NCI-H460 (cell line): ENCODE measurements at regions not wholly inside any gene's neighbourhood (a gene's known extent, or its start where the extent isn't known, plus 50 kb on each side); places are given as distances from the start of the nearest gene placed in this dataset.

Experiments used
- DNase-seq: peaks from one replicate; pipeline ENCODE4 v3.0.0-alpha.2; 2016; ENCODE audit warnings: low read depth; ENCODE audit errors: extremely low read depth

DNA sequence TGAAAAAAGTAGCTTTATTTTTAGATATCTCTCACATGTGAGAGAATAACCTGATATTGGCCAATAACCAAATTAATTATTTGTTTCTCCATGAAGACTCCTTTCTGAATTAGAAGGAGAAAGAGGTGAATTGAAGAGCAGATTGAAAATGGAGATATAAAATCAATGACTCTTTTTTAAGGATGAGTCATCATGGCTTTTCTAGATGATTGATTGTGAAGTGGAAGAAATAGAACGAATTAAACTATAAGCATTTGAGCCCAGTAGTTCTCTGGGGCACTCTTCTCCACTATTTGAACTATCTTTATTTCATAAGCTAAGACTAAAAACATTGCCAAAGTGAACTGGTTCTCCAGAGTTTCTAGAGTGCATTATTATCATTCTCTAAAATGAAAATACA is 137.2 kb upstream of the EDNRA start:
- no peak for DNase-seq

- no peak for DNase-seq
These were observed 135.2 kb upstream of the EDNRA start for GRCh38 chr4:147345662-147346061.

- no peak for DNase-seq
These were observed 133.7 kb upstream of the EDNRA start for GRCh38 chr4:147347217-147347616.

GRCh38 chr4:147349193-147349592 is 131.7 kb upstream of the EDNRA start:
- DNase-seq, result no peak

DNA sequence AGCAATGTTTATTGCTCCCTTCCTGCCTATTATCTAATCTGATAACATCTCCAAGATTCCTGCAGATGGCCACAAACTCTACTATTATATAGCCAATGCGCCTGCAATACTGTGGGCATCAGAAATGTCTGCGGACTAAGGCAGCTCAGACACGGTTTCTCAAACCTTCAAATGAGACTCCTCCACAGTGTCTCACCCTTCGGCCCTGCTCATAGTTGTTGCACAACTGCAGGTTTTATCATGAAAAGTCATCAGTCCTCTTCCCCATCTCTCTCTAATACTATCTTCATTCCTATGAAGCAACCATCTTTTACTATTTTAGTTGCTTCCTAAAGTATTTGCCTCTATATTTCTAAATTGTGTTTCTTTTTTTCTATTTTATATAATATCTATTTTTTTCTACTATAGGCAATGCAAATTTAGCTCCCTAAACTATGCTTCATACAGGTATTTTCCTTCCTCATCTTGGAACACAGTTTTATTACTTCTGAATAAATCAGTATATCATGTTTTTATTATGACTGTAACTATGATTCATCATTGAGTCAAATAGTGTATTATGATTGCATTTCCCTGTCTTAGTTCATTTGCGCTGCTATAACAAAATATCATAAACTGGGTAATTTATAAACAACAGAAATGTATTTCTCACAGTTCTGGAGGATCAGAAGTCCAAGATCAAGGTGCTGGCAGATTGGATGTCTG is 129.7 kb upstream of the EDNRA start:
- DNase-seq, result no peak

- no peak for DNase-seq
These were observed 126.7 kb upstream of the EDNRA start for GRCh38 chr4:147354237-147354636.

DNA sequence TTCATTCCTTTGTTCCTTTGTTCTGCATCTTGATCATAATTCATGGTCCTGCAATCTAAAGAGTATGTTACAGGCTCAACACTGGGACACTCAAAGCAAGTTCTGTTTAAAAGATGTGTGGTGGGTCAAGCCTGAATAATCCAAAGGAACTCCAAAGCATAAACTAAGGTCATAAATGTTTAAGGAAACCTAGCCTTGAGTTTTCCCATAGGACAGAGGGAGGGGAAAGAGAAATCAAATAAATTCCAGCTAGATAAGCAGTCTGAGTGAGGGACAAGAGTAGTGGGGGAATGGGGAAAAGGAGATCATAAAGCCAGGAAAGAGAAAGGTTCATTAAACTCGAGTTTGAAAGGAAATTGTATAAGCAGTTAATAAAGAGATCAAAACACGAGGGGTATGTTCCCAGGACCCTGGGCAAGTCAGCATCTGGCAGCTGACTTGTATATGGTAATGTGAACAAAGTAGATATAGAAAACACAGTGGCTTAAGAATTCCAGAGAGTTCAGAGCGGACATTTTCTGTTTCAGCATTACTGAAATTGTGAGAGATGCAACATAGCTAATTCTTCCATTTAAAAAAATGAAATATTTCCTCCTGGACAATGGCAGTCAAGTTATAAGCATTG is 125.8 kb upstream of the EDNRA start:
- DNase-seq, result no peak

- DNase-seq, result peak; percentile 1
These were observed 125.0 kb upstream of the EDNRA start for GRCh38 chr4:147355847-147356246.

GRCh38 chr4:147360301-147360700 is 120.6 kb upstream of the EDNRA start:
- DNase-seq, result no peak

GRCh38 chr4:147361726-147362125 is 119.2 kb upstream of the EDNRA start:
- DNase-seq, result no peak

- no peak for DNase-seq
These were observed 118.0 kb upstream of the EDNRA start for GRCh38 chr4:147362938-147363337.

- no peak for DNase-seq
These were observed 117.4 kb upstream of the EDNRA start for GRCh38 chr4:147363514-147363913.

DNA sequence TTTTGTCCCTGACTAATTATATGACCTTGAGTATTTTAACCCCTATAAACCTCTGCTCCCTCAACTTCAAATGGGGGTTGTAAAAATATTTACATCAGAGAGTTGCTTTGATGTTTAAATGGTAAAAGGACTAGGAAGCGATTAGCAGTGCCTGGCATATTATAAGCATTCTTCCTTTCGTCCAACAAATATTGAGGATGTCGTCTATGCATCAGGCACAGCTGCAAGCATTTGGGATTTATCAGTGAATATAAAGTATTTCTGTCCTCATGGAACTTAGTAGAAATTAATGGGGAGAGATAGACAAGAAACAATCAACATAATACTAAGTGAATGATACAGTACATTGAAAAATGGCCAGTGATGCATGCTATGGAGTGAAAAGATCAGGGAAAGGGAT is 115.5 kb upstream of the EDNRA start:
- DNase-seq, result no peak

- DNase-seq, result no peak
These were observed 114.7 kb upstream of the EDNRA start for GRCh38 chr4:147366164-147366563.

DNA sequence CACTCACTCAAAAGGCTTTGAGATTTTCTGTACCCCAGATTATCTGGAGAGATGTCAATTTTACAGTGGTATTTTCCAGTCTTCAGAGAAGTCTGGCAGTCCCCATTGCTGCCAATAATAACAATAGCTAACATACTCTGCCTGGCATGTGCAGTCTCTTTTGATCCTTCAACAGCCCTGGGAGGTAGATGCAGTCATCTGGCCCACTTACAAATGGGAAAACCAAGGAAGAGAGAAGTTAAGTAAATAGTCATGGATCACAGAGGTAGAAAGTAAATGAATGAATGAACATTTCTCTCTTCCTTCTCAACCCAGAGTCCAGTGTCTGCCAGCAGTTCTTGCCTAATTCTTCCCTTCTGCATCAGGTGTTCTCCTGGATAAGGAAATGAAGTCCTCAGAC is 113.0 kb upstream of the EDNRA start:
- DNase-seq, result no peak

DNA sequence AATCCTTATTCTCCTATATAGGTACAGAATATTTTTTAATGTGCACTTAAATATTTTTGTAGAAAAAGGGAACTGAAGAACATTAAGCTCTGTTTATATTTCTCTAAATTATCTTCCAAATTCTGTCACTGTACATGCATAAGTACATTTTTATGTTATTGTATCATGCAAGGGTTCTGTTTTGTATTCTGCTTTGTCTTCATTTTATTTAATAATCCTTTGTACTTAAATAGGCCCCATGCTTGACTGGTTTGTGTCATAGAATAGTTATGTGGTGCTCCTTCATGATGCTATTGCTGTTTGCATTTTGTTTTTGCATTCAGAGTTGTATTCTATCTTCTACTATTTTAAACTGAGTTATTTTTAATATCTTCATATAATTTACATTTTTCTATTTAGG is 111.9 kb upstream of the EDNRA start:
- DNase-seq, result no peak

- DNase-seq, result no peak
These were observed 110.4 kb upstream of the EDNRA start for GRCh38 chr4:147370473-147370872.

DNA sequence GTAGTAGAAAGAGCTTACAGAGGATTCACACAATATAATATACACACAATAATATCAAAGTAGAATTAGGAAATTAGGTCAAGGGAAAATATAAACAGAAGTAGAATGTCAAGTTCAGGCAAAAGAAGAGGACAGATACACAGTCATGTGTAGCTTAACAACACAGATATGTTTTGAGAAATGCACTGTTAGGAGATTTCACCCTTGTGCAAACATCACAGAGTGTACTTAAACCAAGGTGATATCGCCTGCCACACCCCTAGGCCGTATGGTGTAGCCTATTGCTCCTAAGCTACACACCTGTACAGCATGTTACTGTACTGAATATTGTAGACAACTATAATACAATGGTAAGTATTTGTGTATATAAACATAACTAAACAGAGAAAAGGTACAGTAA is 110.0 kb upstream of the EDNRA start:
- no peak for DNase-seq

DNA sequence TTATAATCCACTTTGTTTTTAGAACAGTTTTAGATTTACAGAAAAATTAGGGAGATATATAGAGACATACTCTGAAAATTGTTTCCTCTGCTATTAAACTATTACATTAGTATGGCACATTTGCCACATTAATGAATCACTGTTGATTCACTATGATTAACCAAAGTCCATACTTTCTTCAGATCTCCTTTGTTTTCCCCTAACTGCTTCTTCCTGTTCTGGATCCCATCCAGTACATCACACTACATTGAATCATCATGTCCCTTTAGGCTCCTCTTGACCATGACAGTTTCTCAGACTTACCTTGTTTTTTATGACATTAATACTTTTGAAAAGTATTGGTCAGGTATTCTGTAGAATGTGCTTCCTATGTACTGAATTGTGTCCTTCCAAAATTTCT is 109.2 kb upstream of the EDNRA start:
- no peak for DNase-seq

- DNase-seq, result no peak
These were observed 102.1 kb upstream of the EDNRA start for GRCh38 chr4:147378780-147379179.

DNA sequence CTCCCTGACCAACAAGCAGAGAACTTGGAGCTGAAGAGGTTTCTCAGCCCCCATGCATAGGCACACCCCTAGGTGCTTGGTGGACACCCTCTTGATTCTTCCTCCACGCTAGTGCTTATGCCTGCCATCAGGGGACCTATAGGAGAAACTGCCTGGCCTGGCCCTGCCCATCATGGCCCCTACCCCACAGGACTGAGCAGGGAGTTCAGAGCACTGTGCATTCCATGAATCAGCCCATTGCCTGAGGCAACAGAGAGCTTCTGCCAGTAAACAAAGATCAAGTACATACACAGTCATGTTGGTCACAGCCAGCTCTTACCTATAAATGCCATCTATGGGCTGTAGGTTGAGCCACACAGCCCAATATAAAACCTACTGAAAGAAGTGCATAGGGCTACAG is 99.1 kb upstream of the EDNRA start:
- DNase-seq, result no peak

GRCh38 chr4:147388018-147388417 is 92.9 kb upstream of the EDNRA start:
- no peak for DNase-seq

DNA sequence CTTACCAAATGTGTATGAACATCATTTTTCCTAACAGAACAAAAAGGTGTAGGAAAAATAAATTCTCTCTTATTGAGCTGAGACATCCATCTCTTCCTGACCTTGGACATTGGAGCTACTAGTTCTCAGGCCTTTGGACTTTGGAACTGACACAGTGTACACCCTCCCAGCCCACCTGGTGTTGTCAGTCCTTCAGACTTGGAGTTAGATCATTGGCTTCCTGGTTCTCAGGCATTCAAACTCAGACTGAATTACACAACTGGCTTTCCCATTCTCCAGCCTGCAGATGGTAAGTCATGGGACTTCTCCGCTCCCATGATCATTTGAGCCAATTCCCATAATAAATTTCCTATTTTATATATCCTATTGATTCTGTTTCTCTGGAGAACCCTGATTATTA is 84.8 kb upstream of the EDNRA start:
- DNase-seq, result no peak
